ENCODE measurements at regions not wholly inside any gene's neighbourhood (a gene's known extent, or its start where the extent isn't known, plus 50 kb on each side); places are given as distances from the start of the nearest gene placed in this dataset.

- TF ChIP-seq FOXA1 (IDR thresholded peaks at IDR 0.05) (no peak), SP1 (IDR thresholded peaks at IDR 0.05) (no peak)
These were observed 232.9 kb downstream of the ZIC5 start for GRCh38 chr13:99738626-99739025.

Data from HEK293T (cell line).